ENCODE measurements at regions not wholly inside any gene's neighbourhood (a gene's known extent, or its start where the extent isn't known, plus 50 kb on each side); places are given as distances from the start of the nearest gene placed in this dataset.
"Not testable (repeated sequence)": the region's sequence is repeated elsewhere in the genome, so short reads cannot be mapped to it uniquely, and the experiment has no call there.

- H3K9ac ChIP-seq (ENCODE audit: low read length) = no peak overlapping the region
- no peaks in the 10 kb centered on the region for H3K36me3 ChIP-seq (ENCODE audit: insufficient read depth, low read length)
- no peak overlapping the region for H2AFZ ChIP-seq (ENCODE audit: low read length)
Measured at GRCh38 chr13:38440666-38441065, 91.0 kb downstream of the UFM1 start.

GRCh38 chr13:38444904-38445303 lies 95.3 kb downstream of the UFM1 start:
- H3K79me2 ChIP-seq (ENCODE audit: low read length) = no peaks in the 10 kb centered on the region
- H3K27ac ChIP-seq (ENCODE audit: low read length) = no peak overlapping the region
- H3K4me3 ChIP-seq (ENCODE audit: low read length) = no peak overlapping the region
- no peak overlapping the region for H3K4me2 ChIP-seq (ENCODE audit: low read depth, low read length, poor library complexity, severe bottlenecking)
- H3K4me1 ChIP-seq (ENCODE audit: low read length) = no peaks in the 10 kb centered on the region
- no peaks in the 10 kb centered on the region for H4K20me1 ChIP-seq (ENCODE audit: insufficient read depth, low read depth, low read length)
- no peaks in the 10 kb centered on the region for H3K9me2 ChIP-seq (replicated peaks; ENCODE audit: insufficient read depth, low read length)
- no peak overlapping the region for H3K9ac ChIP-seq (ENCODE audit: low read length)
- H3K27me3 ChIP-seq (ENCODE audit: low read length) = no peaks in the 10 kb centered on the region
- H3K9me3 ChIP-seq (ENCODE audit: low read length) = no peaks in the 10 kb centered on the region
- no peak for DNase-seq
- no peaks in the 10 kb centered on the region for H3K36me3 ChIP-seq (ENCODE audit: insufficient read depth, low read length)
- H2AFZ ChIP-seq (ENCODE audit: low read length) = no peak overlapping the region

More at GRCh38 chr13:38440666-38441065, 91.0 kb downstream of the UFM1 start:
- Histone ChIP-seq H3K27me3 (ENCODE audit: low read length) (no peaks in the 10 kb centered on the region), H3K4me1 (ENCODE audit: low read length) (no peaks in the 10 kb centered on the region), H3K4me2 (ENCODE audit: low read depth, low read length, poor library complexity, severe bottlenecking) (no peak overlapping the region), H3K9me3 (ENCODE audit: low read length) (no peaks in the 10 kb centered on the region), H3K79me2 (ENCODE audit: low read length) (no peaks in the 10 kb centered on the region), H4K20me1 (ENCODE audit: insufficient read depth, low read depth, low read length) (no peaks in the 10 kb centered on the region), H3K9me2 (replicated peaks; ENCODE audit: insufficient read depth, low read length) (no peaks in the 10 kb centered on the region), H3K27ac (ENCODE audit: low read length) (no peak overlapping the region), H3K4me3 (ENCODE audit: low read length) (no peak overlapping the region)
- DNase-seq = no peak

GRCh38 chr13:38452656-38453055 lies 103.0 kb downstream of the UFM1 start:
- Histone ChIP-seq H2AFZ (ENCODE audit: low read length) (no peak overlapping the region), H3K9me3 (ENCODE audit: low read length) (no peaks in the 10 kb centered on the region), H3K79me2 (ENCODE audit: low read length) (no peaks in the 10 kb centered on the region), H3K4me2 (ENCODE audit: low read depth, low read length, poor library complexity, severe bottlenecking) (no peak overlapping the region), H3K9me2 (replicated peaks; ENCODE audit: insufficient read depth, low read length) (no peaks in the 10 kb centered on the region), H3K4me1 (ENCODE audit: low read length) (no peaks in the 10 kb centered on the region), H3K36me3 (ENCODE audit: insufficient read depth, low read length) (no peaks in the 10 kb centered on the region), H3K4me3 (ENCODE audit: low read length) (no peak overlapping the region), H3K9ac (ENCODE audit: low read length) (no peak overlapping the region), H4K20me1 (ENCODE audit: insufficient read depth, low read depth, low read length) (no peaks in the 10 kb centered on the region), H3K27ac (ENCODE audit: low read length) (no peak overlapping the region), H3K27me3 (ENCODE audit: low read length) (no peaks in the 10 kb centered on the region)
- no peak for DNase-seq

- Histone ChIP-seq H3K9me3 (ENCODE audit: low read length) (no peaks in the 10 kb centered on the region), H3K9ac (ENCODE audit: low read length) (no peak overlapping the region), H3K79me2 (ENCODE audit: low read length) (no peaks in the 10 kb centered on the region), H3K4me3 (ENCODE audit: low read length) (no peak overlapping the region), H3K9me2 (replicated peaks; ENCODE audit: insufficient read depth, low read length) (no peaks in the 10 kb centered on the region), H3K27ac (ENCODE audit: low read length) (no peak overlapping the region), H3K36me3 (ENCODE audit: insufficient read depth, low read length) (no peaks in the 10 kb centered on the region), H4K20me1 (ENCODE audit: insufficient read depth, low read depth, low read length) (no peaks in the 10 kb centered on the region), H3K4me1 (ENCODE audit: low read length) (no peaks in the 10 kb centered on the region), H3K4me2 (ENCODE audit: low read depth, low read length, poor library complexity, severe bottlenecking) (no peak overlapping the region), H3K27me3 (ENCODE audit: low read length) (no peaks in the 10 kb centered on the region), H2AFZ (ENCODE audit: low read length) (no peak overlapping the region)
- no peak for DNase-seq
Measured at GRCh38 chr13:38462605-38463004, 113.0 kb downstream of the UFM1 start.

- Histone ChIP-seq H4K20me1 (ENCODE audit: insufficient read depth, low read depth, low read length) (no peaks in the 10 kb centered on the region), H3K79me2 (ENCODE audit: low read length) (no peaks in the 10 kb centered on the region), H3K4me1 (ENCODE audit: low read length) (no peaks in the 10 kb centered on the region), H2AFZ (ENCODE audit: low read length) (no peak overlapping the region), H3K27ac (ENCODE audit: low read length) (no peak overlapping the region), H3K9me3 (ENCODE audit: low read length) (no peaks in the 10 kb centered on the region), H3K36me3 (ENCODE audit: insufficient read depth, low read length) (no peaks in the 10 kb centered on the region), H3K27me3 (ENCODE audit: low read length) (no peaks in the 10 kb centered on the region), H3K9me2 (replicated peaks; ENCODE audit: insufficient read depth, low read length) (no peaks in the 10 kb centered on the region), H3K4me2 (ENCODE audit: low read depth, low read length, poor library complexity, severe bottlenecking) (no peak overlapping the region), H3K9ac (ENCODE audit: low read length) (no peak overlapping the region), H3K4me3 (ENCODE audit: low read length) (no peak overlapping the region)
- DNase-seq = no peak
Measured at GRCh38 chr13:38463048-38463447, 113.4 kb downstream of the UFM1 start.

GRCh38 chr13:38472411-38472810 lies 122.8 kb downstream of the UFM1 start:
- not testable (repeated sequence) for H4K20me1 ChIP-seq (ENCODE audit: insufficient read depth, low read depth, low read length); H3K27me3 ChIP-seq (ENCODE audit: low read length); H3K4me3 ChIP-seq (ENCODE audit: low read length); DNase-seq; H3K9me2 ChIP-seq (replicated peaks; ENCODE audit: insufficient read depth, low read length); H3K9ac ChIP-seq (ENCODE audit: low read length); H3K9me3 ChIP-seq (ENCODE audit: low read length); H3K36me3 ChIP-seq (ENCODE audit: insufficient read depth, low read length); H2AFZ ChIP-seq (ENCODE audit: low read length); H3K4me1 ChIP-seq (ENCODE audit: low read length); H3K4me2 ChIP-seq (ENCODE audit: low read depth, low read length, poor library complexity, severe bottlenecking); H3K27ac ChIP-seq (ENCODE audit: low read length); H3K79me2 ChIP-seq (ENCODE audit: low read length)

GRCh38 chr13:38473305-38473704 lies 123.7 kb downstream of the UFM1 start:
- DNase-seq = no peak
- H3K4me3 ChIP-seq (ENCODE audit: low read length) = no peak overlapping the region
- H3K36me3 ChIP-seq (ENCODE audit: insufficient read depth, low read length) = no peaks in the 10 kb centered on the region
- H3K9ac ChIP-seq (ENCODE audit: low read length) = no peak overlapping the region
- H2AFZ ChIP-seq (ENCODE audit: low read length) = no peak overlapping the region
- H3K4me1 ChIP-seq (ENCODE audit: low read length) = no peaks in the 10 kb centered on the region
- H3K27ac ChIP-seq (ENCODE audit: low read length) = no peak overlapping the region
- no peaks in the 10 kb centered on the region for H3K27me3 ChIP-seq (ENCODE audit: low read length)
- H4K20me1 ChIP-seq (ENCODE audit: insufficient read depth, low read depth, low read length) = no peaks in the 10 kb centered on the region
- H3K9me2 ChIP-seq (replicated peaks; ENCODE audit: insufficient read depth, low read length) = no peaks in the 10 kb centered on the region
- H3K9me3 ChIP-seq (ENCODE audit: low read length) = no peaks in the 10 kb centered on the region
- no peak overlapping the region for H3K4me2 ChIP-seq (ENCODE audit: low read depth, low read length, poor library complexity, severe bottlenecking)
- H3K79me2 ChIP-seq (ENCODE audit: low read length) = no peaks in the 10 kb centered on the region

GRCh38 chr13:38477676-38478075 lies 128.0 kb downstream of the UFM1 start:
- no peak overlapping the region for H3K4me2 ChIP-seq (ENCODE audit: low read depth, low read length, poor library complexity, severe bottlenecking)
- DNase-seq = no peak
- no peak overlapping the region for H3K27ac ChIP-seq (ENCODE audit: low read length)
- H3K4me3 ChIP-seq (ENCODE audit: low read length) = no peak overlapping the region
- no peak overlapping the region for H3K9ac ChIP-seq (ENCODE audit: low read length)
- no peaks in the 10 kb centered on the region for H4K20me1 ChIP-seq (ENCODE audit: insufficient read depth, low read depth, low read length)
- no peaks in the 10 kb centered on the region for H3K9me3 ChIP-seq (ENCODE audit: low read length)
- no peaks in the 10 kb centered on the region for H3K9me2 ChIP-seq (replicated peaks; ENCODE audit: insufficient read depth, low read length)
- H3K4me1 ChIP-seq (ENCODE audit: low read length) = no peaks in the 10 kb centered on the region
- no peaks in the 10 kb centered on the region for H3K79me2 ChIP-seq (ENCODE audit: low read length)
- H2AFZ ChIP-seq (ENCODE audit: low read length) = no peak overlapping the region
- no peaks in the 10 kb centered on the region for H3K36me3 ChIP-seq (ENCODE audit: insufficient read depth, low read length)
- H3K27me3 ChIP-seq (ENCODE audit: low read length) = no peaks in the 10 kb centered on the region

GRCh38 chr13:38483623-38484022 lies 134.0 kb downstream of the UFM1 start:
- peak; percentile 51 for DNase-seq

More at GRCh38 chr13:38483623-38484022, 134.0 kb downstream of the UFM1 start:
- no peak overlapping the region for H2AFZ ChIP-seq (ENCODE audit: low read length)
- H3K4me1 ChIP-seq (ENCODE audit: low read length) = no peaks in the 10 kb centered on the region
- no peak overlapping the region for H3K4me2 ChIP-seq (ENCODE audit: low read depth, low read length, poor library complexity, severe bottlenecking)
- H3K79me2 ChIP-seq (ENCODE audit: low read length) = no peaks in the 10 kb centered on the region
- H3K9ac ChIP-seq (ENCODE audit: low read length) = no peak overlapping the region
- no peaks in the 10 kb centered on the region for H4K20me1 ChIP-seq (ENCODE audit: insufficient read depth, low read depth, low read length)
- no peaks in the 10 kb centered on the region for H3K9me2 ChIP-seq (replicated peaks; ENCODE audit: insufficient read depth, low read length)
- H3K27me3 ChIP-seq (ENCODE audit: low read length) = no peaks in the 10 kb centered on the region
- no peak overlapping the region for H3K27ac ChIP-seq (ENCODE audit: low read length)
- H3K4me3 ChIP-seq (ENCODE audit: low read length) = no peak overlapping the region
- H3K9me3 ChIP-seq (ENCODE audit: low read length) = no peaks in the 10 kb centered on the region
- H3K36me3 ChIP-seq (ENCODE audit: insufficient read depth, low read length) = no peaks in the 10 kb centered on the region
